Gastrocnemius medialis (tissue), 4 donors: ENCODE measurements at regions not wholly inside any gene's neighbourhood (a gene's known extent, or its start where the extent isn't known, plus 50 kb on each side); places are given as distances from the start of the nearest gene placed in this dataset.

Source experiments
- POLR2A ChIP-seq, 2 donors: fragments of 450-650 bp; IDR thresholded peaks; one replicate each; pipeline ENCODE4 v1.6.1; 2017; ENCODE audit warnings: antibody characterized with exemption in 2 of 2, mild to moderate bottlenecking in 2 of 2, moderate library complexity in 2 of 2
- TF ChIP-seq, protein P1 (sequence below), 5 experiments: fragments of 450-650 bp in 3 of 5; fragments of 200-600 bp in 2 of 5; sonication (generic) in 2 of 5; IDR thresholded peaks in 4 of 5; conservative IDR thresholded peaks in 1 of 5; 1 replicate in 4 of 5; 2 replicates in 1 of 5; pipeline ENCODE4 v1.5.1; 2016 to 2019; ENCODE audit warnings: antibody characterized with exemption in 5 of 5, mild to moderate bottlenecking in 3 of 5, moderate library complexity in 3 of 5

GRCh38 chr4:79057772-79058171, 118.5 kb upstream of the PAQR3 start:
- TF ChIP-seq, protein P1, sequence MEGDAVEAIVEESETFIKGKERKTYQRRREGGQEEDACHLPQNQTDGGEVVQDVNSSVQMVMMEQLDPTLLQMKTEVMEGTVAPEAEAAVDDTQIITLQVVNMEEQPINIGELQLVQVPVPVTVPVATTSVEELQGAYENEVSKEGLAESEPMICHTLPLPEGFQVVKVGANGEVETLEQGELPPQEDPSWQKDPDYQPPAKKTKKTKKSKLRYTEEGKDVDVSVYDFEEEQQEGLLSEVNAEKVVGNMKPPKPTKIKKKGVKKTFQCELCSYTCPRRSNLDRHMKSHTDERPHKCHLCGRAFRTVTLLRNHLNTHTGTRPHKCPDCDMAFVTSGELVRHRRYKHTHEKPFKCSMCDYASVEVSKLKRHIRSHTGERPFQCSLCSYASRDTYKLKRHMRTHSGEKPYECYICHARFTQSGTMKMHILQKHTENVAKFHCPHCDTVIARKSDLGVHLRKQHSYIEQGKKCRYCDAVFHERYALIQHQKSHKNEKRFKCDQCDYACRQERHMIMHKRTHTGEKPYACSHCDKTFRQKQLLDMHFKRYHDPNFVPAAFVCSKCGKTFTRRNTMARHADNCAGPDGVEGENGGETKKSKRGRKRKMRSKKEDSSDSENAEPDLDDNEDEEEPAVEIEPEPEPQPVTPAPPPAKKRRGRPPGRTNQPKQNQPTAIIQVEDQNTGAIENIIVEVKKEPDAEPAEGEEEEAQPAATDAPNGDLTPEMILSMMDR (IDR thresholded peaks at IDR 0.05 in 4 of 5, conservative IDR thresholded peaks at IDR 0.05 in 1 of 5) = no peak
- TF ChIP-seq POLR2A (IDR thresholded peaks at IDR 0.05) = no peak
